ENCODE measurements at regions not wholly inside any gene's neighbourhood (a gene's known extent, or its start where the extent isn't known, plus 50 kb on each side); places are given as distances from the start of the nearest gene placed in this dataset.

GRCh38 chr6:80466981-80467380, 360.5 kb downstream of the BCKDHB start:
- H3K9ac ChIP-seq (ENCODE audit: insufficient read depth, low read length, poor library complexity, severe bottlenecking): no peak overlapping the region
- no peak overlapping the region for H3K4me2 ChIP-seq (replicated peaks; ENCODE audit: extremely low read depth, low read length, poor library complexity, severe bottlenecking)
- no peaks in the 10 kb centered on the region for H3K79me2 ChIP-seq (ENCODE audit: insufficient read depth, low read length)
- no peaks in the 10 kb centered on the region for H3K36me3 Mint-ChIP-seq
- WGBS (ENCODE audit: insufficient coverage): 67% methylated on average over 1 of the region's 2 CpGs
- H3K9me3 Mint-ChIP-seq: peaks cover 0 to 3% (median 2%) of the 10 kb centered on the region in 7 donors
- intact Hi-C loops (cut with micrococcal nuclease): no loop called here
- H3K27me3 ChIP-seq (ENCODE audit: control insufficient read depth in 2 of 2, insufficient read depth in 2 of 2, low read length in 2 of 2): no peaks in the 10 kb centered on the region
- no peaks in the 10 kb centered on the region for H3K36me3 ChIP-seq (replicated peaks in 1 of 2; ENCODE audit: control insufficient read depth in 1 of 2, insufficient read depth in 2 of 2, low read length in 2 of 2)
- peaks cover 0 to 2% (median 0%) of the 10 kb centered on the region in 3 donors for H3K27me3 Mint-ChIP-seq (ENCODE audit: low read depth in 3 of 3)
- H3K27ac Mint-ChIP-seq: no peak overlapping the region
- no peaks in the 10 kb centered on the region for H3K4me1 Mint-ChIP-seq
- no peak overlapping the region for H3K4me3 ChIP-seq (replicated peaks in 1 of 3; ENCODE audit: low read depth in 2 of 3, low read length in 3 of 3)
- H3K4me3 Mint-ChIP-seq: no peak overlapping the region
- no peaks in the 10 kb centered on the region for H3K4me1 ChIP-seq (ENCODE audit: control insufficient read depth in 1 of 2, insufficient read depth in 2 of 2, low read length in 2 of 2)
- no peak overlapping the region for H2AFZ ChIP-seq (ENCODE audit: insufficient read depth, low read depth, low read length, poor library complexity, severe bottlenecking)
- no peaks in the 10 kb centered on the region for H3K9me3 ChIP-seq (replicated peaks in 1 of 2; ENCODE audit: control insufficient read depth in 1 of 2, insufficient read depth in 1 of 2, low read length in 2 of 2)
- no peaks in the 10 kb centered on the region for H4K20me1 ChIP-seq (ENCODE audit: insufficient read depth, low read length)
- no peak for DNase-seq
- H3K27ac ChIP-seq (ENCODE audit: low read depth in 1 of 2, low read length in 2 of 2): no peak overlapping the region
- TF ChIP-seq CTCF (IDR thresholded peaks at IDR 0.05): no peak

- H3K4me1 Mint-ChIP-seq: no peaks in the 10 kb centered on the region
- no peak for TF ChIP-seq CTCF (IDR thresholded peaks at IDR 0.05)
- H3K9me3 Mint-ChIP-seq: peaks cover 0 to 3% (median 2%) of the 10 kb centered on the region in 7 donors
- H3K4me2 ChIP-seq (replicated peaks; ENCODE audit: extremely low read depth, low read length, poor library complexity, severe bottlenecking): no peak overlapping the region
- no peaks in the 10 kb centered on the region for H3K9me3 ChIP-seq (replicated peaks in 1 of 2; ENCODE audit: control insufficient read depth in 1 of 2, insufficient read depth in 1 of 2, low read length in 2 of 2)
- H3K36me3 ChIP-seq (replicated peaks in 1 of 2; ENCODE audit: control insufficient read depth in 1 of 2, insufficient read depth in 2 of 2, low read length in 2 of 2): no peaks in the 10 kb centered on the region
- H3K4me3 Mint-ChIP-seq: no peak overlapping the region
- H3K4me3 ChIP-seq (replicated peaks in 1 of 3; ENCODE audit: low read depth in 2 of 3, low read length in 3 of 3): no peak overlapping the region
- H3K9ac ChIP-seq (ENCODE audit: insufficient read depth, low read length, poor library complexity, severe bottlenecking): no peak overlapping the region
- peaks cover 0 to 2% (median 0%) of the 10 kb centered on the region in 3 donors for H3K27me3 Mint-ChIP-seq (ENCODE audit: low read depth in 3 of 3)
- WGBS (ENCODE audit: insufficient coverage): no CpG with 5 or more reads among the region's 2 CpGs
- H3K79me2 ChIP-seq (ENCODE audit: insufficient read depth, low read length): no peaks in the 10 kb centered on the region
- no peak for DNase-seq
- intact Hi-C loops (cut with micrococcal nuclease): no loop called here
- H3K27me3 ChIP-seq (ENCODE audit: control insufficient read depth in 2 of 2, insufficient read depth in 2 of 2, low read length in 2 of 2): no peaks in the 10 kb centered on the region
- H3K27ac Mint-ChIP-seq: no peak overlapping the region
- no peaks in the 10 kb centered on the region for H3K36me3 Mint-ChIP-seq
- H3K27ac ChIP-seq (ENCODE audit: low read depth in 1 of 2, low read length in 2 of 2): no peak overlapping the region
- no peak overlapping the region for H2AFZ ChIP-seq (ENCODE audit: insufficient read depth, low read depth, low read length, poor library complexity, severe bottlenecking)
- no peaks in the 10 kb centered on the region for H3K4me1 ChIP-seq (ENCODE audit: control insufficient read depth in 1 of 2, insufficient read depth in 2 of 2, low read length in 2 of 2)
- no peaks in the 10 kb centered on the region for H4K20me1 ChIP-seq (ENCODE audit: insufficient read depth, low read length)
Observed at GRCh38 chr6:80465513-80465912, 359.0 kb downstream of the BCKDHB start.

Data from CD14-positive monocyte (primary cell).